Inferior parietal cortex (tissue), 1 donor: ENCODE measurements at regions not wholly inside any gene's neighbourhood (a gene's known extent, or its start where the extent isn't known, plus 50 kb on each side); places are given as distances from the start of the nearest gene placed in this dataset.

Source experiments
- DNase-seq: peaks from one replicate; pipeline ENCODE4 v3.0.0-alpha.2; 2016; ENCODE audit errors: extremely low spot score

DNA sequence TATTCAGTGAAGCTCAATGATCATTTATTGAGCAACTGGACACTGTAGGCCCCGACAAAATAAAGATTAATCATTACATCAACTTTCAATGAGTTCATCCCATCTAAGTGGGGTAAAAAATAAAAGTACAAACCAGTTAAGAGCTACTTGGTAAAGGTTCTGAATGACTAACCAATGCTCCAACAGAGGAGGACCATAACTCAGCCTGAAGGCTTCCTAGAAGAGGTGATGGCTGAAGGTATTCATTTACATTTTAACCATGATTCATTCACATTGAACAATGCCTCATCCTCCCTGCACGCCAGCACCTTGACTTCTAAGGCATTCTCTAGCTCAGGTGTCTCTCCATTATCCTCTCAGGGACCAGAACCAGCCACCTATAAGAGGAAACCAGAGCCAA is 201.4 kb downstream of the ZNF462 start:
- DNase-seq: no peak

DNA sequence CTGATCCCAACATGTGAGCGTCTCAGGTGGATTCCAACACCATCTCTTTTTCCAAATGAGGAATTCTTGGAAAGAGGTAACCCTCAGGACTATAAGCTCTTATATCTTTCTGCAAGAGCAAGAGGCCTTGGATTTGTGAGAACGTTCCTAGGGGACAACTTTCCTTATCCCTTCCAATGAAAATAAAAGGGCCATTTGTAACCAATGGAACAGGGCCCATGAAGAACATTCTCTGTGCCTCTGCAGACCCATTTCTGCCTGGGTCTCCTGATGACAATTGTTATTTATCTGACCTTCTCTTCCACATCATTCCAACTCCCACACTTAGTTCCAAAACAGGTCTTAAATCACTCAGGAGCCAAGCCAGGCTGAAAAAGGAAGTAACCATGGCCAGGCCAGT is 202.6 kb downstream of the ZNF462 start:
- DNase-seq: no peak

DNA sequence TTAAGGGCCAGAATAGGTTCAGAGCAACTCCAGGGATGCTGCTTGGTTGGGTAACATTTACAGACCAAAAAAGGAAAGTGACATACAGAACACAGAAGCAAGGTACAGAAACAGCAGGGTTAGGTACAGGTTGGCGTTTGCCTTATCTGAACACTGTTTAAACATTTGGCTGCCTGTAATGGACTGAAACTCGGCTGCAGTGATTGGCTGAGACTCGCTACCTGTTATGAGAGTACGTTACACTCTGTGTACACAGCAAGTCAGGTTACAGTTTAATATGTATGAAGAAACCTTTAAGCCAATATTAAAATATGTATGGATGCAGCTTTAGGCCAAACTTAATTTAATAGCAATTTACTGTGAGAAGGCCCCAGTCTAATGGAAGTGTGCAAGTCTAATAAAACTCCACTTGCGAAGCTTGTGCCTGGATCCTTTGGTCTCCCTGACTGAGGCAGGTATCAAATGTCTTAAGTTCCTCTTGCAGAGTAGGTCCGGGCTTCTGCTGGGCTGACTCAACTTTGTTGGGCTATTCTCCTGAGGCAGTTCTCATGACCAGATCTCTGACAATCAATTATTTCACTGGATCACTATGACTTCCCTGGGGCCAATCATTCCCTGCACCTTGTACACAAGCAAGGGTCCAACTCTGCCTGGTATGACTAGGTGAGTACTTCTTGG is 204.9 kb downstream of the ZNF462 start:
- no peak for DNase-seq

DNA sequence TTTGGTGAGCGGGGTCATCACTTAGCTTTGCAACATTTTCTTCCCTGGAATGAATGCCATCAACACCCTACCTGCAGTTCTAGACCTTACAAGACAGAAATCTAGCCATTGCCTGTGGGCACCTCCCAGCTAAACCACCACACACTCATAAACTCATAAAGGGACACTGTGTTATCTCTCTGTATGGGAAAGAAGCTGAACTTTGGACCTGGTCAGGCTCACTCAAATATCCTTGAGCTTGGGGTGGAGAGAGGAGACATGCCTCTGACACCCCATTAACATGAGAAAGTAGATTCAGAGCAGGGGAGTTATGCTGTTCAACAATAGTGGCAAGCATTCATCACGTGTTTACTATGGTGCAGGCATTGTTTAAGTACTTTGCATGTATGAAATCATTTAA is 205.6 kb downstream of the ZNF462 start:
- DNase-seq: no peak

DNA sequence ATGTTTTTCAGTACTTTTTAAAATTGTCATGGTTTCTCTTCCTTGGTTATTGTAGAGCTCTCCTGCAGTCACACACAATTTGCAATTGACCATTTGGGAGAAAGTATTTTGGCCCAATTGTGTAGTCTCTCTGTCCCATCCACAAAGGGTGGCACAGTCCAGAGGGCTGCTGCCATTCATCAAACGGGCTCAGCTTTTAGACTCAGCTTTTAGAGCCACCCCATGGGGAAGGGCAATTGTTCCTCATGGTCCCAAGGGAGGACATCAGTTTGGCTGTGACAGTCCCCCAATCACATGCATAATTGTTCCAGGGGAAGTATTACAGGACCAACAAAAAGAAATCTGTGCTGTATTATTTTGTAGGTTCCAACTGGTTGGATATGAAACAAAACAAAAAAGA is 207.6 kb downstream of the ZNF462 start:
- no peak for DNase-seq

DNA sequence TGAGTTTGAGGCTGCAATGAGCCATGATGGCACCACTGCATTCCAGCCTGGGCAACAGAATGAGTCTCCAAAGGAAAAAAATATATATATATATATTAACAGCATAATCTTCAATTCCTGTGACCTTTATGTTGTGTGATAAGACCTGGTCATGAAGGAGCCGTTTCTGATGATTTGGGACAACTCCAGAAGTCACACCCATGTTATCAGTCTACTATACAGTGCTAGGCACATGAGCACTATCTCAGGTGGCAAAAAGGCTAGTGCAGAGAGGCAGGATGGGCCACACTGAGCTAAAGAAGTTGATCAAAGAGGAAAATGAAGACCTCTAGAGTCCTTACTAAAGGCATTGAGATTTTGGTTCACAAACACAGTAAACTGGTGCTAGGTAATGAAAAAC is 205.0 kb upstream of the RAD23B start:
- DNase-seq: no peak

DNA sequence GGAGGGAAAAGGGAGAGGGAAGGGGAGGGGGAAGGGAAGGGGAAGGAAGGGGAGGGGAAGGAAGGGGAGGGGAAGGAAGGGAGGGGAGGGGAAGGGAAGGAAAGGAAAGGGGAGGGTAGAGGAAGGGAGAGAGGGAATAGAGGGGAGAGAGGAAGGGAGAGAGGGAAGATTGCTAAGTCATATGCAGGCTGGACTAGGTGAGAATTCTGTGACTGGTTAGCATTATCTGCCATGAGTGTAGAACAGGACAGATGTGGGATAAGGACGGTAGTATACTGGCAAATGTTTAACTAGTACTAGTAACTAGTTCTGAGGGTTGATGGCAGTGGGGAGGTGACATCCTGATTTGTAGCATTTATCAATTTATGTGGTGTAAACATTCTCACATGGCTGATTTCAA is 203.5 kb upstream of the RAD23B start:
- no peak for DNase-seq

DNA sequence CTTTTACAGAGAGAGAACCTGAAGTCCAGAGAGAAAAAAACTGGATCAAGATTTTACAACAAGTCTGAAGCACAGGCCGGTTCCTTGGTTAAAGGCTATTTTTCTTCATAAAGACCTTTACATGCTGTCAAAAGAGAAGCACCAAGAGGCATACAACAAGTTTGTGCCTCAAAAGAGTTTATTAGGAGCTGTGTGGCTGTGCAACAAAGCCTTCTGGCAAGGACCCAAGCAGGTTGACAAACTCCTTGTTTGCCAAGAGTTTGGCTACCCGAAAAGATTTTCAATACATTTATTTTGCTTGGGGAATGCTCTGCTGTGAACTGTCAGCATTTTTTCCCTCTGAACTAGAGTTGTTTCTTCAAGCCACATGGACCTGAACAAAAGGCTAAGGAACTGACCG is 202.9 kb upstream of the RAD23B start:
- DNase-seq: no peak

DNA sequence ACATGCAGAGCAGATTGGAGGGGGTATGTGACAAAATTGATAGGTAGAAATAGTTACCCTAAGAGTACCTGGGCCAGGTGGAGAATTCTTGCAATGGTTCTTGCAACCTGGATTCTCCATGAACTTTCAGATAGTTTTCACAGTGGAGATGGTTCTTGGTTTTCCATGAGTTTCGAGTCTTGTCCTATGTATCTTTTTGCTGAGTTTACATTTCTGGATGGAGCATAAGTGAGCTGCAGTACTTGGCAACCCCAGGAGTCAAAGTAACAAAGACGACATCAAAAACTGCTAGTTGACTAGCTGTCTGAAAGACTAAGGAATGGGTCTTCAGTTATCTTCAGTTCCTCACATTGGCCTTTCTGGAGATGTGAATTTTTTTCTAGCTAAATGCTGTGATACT is 196.6 kb upstream of the RAD23B start:
- no peak for DNase-seq

DNA sequence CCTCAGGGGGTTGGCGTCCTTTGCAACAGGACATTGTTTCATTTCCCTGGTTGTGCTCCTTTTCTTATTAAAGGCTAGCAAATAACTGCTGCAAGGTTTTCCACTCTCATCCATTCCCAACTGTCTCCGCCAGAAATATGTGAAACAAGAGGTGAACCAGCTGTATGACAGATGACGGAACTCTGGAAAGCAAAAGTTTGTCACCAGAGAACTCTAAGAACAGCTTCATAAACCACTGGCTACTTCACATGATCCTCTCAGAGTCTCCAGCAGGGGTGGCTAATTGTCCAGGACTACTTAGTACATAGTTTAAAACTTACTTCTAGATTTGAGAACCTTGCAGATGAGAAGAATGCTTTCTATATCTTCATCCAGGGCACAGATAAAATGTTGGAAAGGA is 195.9 kb upstream of the RAD23B start:
- no peak for DNase-seq

DNA sequence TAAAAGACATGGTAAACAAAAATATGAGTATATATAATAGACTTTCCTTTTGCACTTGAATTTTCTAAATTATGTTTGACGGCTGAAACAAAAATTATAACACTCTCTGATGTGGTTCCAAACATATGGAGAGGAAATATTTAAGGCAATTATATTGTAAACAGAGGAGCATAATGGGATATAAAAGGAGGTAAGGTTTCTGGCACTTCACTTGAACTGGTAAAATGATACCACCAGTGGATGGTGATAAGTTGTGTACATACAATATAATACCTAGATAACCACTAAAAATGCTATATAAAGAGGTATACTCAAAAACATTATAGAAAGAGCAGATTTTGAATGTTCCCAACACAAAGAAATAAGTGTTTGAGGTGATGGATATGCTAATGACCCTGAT is 192.9 kb upstream of the RAD23B start:
- no peak for DNase-seq

DNA sequence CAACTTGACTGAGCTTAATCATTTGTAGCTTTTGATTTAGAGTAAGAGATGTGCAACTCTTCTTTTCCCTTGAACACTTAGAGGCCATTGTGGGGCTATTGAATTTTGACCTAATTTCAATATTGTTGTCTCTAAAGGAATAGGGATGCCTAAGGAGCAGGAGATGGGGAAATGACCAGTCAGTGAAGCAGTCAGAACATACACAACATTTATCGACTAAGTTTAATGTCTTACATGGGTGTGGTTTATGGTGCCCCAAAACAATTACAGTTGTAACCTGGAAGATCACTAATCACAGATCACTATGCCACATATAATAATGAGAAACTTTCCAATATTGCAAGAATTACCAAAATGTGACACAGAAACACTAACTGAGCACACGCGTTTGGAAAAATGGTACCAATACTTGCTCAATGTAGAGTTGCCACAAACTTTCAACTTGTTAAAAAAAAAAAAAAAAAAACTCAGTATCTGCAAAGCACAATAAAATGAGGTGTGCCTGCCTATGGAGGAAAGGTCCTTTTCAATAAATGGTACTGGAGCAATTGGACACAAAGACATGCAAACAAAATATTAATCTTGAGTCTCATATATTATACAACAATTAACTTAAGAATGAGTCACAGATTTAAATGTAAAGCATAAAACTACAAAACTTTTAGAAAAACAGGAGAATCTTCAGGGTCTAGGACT is 189.6 kb upstream of the RAD23B start:
- no peak for DNase-seq

DNA sequence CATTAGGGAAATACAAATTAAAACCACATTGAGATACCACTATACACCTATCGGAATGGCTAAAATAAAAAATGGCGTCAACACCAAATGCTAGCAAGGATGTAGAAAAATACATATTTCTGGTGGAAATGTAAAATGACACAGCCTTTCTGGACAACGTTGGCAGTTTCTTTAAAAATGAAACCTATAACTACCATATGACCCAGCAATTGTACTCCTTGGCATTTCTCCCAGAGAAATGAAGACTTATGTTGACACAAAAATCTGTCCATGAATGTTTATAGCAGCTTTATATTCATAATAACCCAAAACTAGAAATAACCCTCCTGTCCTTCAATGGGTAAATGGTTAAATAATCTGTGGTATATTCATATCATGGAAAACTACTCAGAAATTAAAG is 188.7 kb upstream of the RAD23B start:
- DNase-seq: no peak

DNA sequence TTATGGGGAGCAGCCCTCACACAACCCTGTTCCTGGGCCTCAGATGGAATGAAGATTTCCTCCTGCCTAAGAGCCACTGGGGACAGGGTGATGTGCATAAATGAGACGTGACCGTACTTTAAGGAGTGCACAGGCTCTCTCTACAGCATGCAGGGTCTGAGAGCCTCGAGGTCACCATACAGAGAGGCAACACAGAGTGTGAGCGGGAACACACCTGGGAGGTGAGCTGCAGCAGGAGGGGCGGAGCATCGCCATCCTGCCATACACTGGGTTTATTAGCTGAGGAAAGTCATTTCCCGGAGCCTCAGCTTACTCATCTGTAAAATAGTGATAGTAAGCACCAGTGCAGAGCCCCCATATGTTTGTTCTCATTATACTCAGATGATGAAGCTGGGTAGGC is 182.5 kb upstream of the RAD23B start:
- no peak for DNase-seq

DNA sequence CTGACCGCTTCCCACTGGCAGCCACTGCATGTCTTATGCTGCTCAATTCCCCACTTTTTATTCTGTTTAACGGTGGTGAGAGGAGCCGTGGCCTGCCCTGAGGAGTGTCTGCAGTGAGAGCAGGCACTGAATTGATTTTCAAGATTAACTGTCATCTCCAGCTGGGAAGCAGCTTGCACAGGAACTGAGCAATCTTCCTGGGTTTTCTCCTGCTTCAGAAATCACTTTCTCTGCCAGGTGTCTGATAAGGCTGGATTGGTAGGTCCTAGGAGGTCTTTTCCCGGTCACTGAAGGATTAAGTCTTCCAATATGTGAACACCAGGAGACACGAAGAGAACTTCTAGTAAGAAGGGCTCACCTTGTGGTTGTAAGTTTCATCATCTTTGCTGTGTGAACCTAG is 181.1 kb upstream of the RAD23B start:
- no peak for DNase-seq

DNA sequence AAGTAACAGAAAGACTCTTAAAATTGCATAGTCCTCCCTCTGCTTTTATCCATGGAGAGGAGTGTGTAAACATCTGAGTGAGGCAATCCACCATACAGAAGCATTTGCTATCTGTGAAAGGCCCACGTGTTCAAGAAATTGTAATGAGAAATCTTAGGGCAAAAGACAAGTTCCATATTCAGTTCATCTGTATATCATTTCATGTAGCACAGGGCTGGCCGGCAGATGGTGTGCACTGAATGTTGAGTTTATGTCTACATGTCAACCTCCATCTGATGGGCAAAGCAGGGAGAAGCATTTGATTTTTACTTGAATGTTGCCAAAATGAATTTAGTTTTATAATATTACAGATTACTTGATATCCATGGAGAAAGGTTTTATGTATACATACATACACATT is 179.5 kb upstream of the RAD23B start:
- DNase-seq: no peak

DNA sequence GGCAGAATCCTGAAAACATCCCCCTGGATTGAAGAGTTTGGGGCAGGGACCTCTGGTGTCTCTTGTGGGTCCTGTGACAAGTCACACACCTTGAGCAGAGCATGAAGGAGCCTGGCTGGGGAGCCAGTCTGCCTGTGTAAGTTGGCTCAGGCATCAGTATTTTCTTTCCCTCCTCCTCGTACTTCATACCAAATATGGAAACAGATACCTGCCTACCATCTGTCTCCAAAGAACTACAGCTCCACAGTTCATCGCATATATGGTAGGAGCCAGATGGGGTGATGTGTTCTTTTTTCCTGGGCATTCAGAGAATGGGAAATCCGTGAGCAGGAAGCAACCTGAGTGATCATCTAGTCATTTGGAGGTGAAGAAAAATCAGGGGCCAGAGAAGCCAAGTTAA is 177.3 kb upstream of the RAD23B start:
- DNase-seq: no peak

DNA sequence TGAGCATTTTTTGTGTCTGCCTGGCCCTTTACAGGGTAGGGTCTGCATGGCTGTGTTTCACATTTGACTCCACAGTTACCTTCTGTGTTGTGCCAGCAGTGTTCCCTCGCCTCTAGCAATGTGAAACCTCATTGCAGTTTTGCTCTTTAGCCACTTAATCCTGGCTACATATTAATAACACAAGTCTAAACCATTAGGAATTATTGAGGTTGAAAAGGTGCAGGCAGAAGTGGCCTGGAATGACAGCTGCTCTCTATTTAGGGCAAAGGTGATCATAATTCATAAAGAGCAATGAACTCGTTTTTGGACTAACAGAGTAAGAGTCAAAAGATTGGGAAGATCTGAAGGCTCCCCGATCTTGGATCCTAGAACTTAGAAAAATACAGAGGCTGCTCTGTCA is 176.7 kb upstream of the RAD23B start:
- DNase-seq: no peak

DNA sequence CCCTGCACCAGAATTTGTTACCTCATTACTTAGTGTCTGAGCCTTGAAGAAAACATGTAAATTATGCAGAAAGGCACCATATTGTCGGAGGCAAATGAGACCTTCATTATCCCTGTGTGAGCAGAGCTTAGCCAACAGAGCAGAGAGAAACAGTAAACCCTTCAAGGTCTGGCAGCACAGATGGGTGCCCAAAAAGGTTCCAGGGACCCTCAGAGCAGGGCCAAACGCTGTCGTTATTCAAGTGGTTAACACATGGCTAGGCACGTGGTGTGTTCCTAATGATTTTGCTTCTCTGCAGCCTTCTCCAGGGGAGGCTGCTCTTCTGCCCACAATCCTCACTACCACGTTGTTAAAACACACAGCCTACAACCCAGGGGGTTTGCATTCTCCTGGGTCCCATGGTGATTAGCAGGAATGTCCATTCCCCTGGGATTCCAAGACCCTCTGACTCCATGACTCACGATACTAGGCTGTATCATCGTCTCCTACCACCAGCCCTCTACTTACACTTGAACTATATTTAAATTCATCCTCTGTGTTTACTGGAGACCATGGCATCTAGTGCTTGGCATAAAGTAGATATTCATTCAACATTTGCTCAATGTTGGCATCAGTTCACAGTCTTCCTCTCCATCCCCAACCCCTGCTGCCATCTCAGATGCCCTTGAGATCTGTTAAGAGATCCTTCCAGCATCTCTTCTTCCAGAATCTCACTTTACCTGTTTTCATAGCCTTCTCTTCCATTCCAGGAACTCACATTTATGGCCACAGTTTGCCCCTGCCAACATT is 174.5 kb upstream of the RAD23B start:
- no peak for DNase-seq

DNA sequence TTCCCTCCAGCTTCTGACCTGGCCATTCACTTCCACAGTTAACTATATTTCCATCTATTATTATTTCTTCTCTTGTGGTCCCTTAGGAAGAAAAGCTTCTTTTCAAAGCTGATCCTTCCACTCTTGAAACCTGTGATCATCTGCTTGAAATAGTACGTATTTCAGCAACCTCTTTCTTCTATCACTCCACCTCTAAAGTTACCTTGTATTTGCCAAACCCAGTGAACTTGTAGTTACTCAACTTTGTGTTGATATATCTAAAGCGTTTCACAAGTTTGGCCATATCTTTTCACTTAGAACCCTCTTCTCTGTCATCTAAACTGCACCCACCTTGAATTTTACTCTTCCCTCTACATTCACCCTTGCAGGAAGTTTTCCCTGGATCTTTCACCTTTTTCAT is 173.8 kb upstream of the RAD23B start:
- DNase-seq: no peak

DNA sequence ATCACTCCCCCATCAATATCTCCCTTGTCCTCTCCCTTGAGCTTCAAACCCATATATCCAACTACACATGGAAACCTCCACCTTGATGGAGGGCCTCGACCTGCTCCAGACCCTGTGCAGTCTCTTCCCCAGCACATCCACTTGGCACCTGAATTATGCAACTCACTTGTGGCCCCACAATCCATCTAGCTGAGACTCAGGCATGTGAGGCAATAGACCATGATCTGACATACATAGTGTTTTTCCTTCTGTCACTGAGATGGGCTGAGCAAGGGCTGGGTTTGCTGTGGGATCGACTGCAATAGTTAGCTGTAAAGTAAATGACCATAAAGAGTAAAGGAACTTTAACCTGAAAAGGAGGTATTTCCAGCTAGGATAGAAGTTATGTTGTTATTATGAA is 172.9 kb upstream of the RAD23B start:
- no peak for DNase-seq

DNA sequence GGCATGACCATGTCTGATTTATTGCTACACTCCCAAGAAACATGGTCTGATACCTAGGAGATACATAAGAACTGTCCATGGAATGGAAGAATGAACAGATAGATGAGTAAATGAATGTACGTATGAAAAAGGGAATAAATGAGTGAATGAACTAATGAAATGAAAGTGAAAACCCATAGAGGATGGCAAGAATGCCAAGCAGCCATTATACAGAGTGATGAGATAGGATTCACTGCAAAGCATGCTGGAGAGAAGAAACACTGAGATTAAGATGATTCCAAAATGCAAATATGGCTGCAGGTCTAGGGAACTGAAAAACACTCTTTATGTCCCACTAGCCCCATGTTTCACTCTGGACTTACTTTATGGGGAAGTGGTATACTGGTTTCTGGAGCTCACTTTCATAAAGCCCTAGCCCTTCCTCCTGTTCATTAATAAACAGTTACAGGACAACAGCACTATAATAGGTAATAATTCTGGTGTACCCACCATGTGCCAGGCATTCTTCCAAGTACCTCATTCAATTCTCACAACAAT is 170.3 kb upstream of the RAD23B start:
- DNase-seq: no peak
